ENCODE measurements at regions not wholly inside any gene's neighbourhood (a gene's known extent, or its start where the extent isn't known, plus 50 kb on each side); places are given as distances from the start of the nearest gene placed in this dataset.
A peak's percentile ranks its signal among the peaks of the same experiment; 100 is the strongest.

- Histone ChIP-seq H3K27ac (ENCODE audit: low read depth in 2 of 2, low read length in 1 of 2) (no peak overlapping the region), H3K36me3 (ENCODE audit: control insufficient read depth in 2 of 2, insufficient read depth in 2 of 2, low read length in 1 of 2) (no peaks in the 10 kb centered on the region), H3K4me1 (ENCODE audit: control insufficient read depth in 2 of 2, insufficient read depth in 2 of 2, low read length in 1 of 2) (no peaks in the 10 kb centered on the region), H3K9me3 (ENCODE audit: control insufficient read depth in 2 of 2, insufficient read depth in 1 of 2, low read depth in 1 of 2, low read length in 1 of 2) (peaks cover 3 to 5% of the 10 kb centered on the region in 2 donors), H3K4me3 (ENCODE audit: low read depth in 1 of 2, low read length in 2 of 2) (no peak overlapping the region), H3K27me3 (ENCODE audit: control insufficient read depth in 1 of 2, insufficient read depth in 2 of 2, low read length in 2 of 2) (no peaks in the 10 kb centered on the region)
- WGBS, 2 donors: 29 to 50% methylated on average over 1 of the region's 1 CpG
These were observed 854.0 kb downstream of the LRFN5 start for GRCh38 chr14:42460673-42461072.

- H3K9me3 ChIP-seq (ENCODE audit: control insufficient read depth in 2 of 2, insufficient read depth in 1 of 2, low read depth in 1 of 2, low read length in 1 of 2): peaks cover 3 to 5% of the 10 kb centered on the region in 2 donors
- H3K27me3 ChIP-seq (ENCODE audit: control insufficient read depth in 1 of 2, insufficient read depth in 2 of 2, low read length in 2 of 2): no peaks in the 10 kb centered on the region
- no peaks in the 10 kb centered on the region for H3K36me3 ChIP-seq (ENCODE audit: control insufficient read depth in 2 of 2, insufficient read depth in 2 of 2, low read length in 1 of 2)
- H3K27ac ChIP-seq (ENCODE audit: low read depth in 2 of 2, low read length in 1 of 2): no peak overlapping the region
- no peak overlapping the region for H3K4me3 ChIP-seq (ENCODE audit: low read depth in 1 of 2, low read length in 2 of 2)
- WGBS, 2 donors: 84 to 85% methylated on average over 3 of the region's 3 CpGs
- H3K4me1 ChIP-seq (ENCODE audit: control insufficient read depth in 2 of 2, insufficient read depth in 2 of 2, low read length in 1 of 2): no peaks in the 10 kb centered on the region
These were observed 852.6 kb downstream of the LRFN5 start for GRCh38 chr14:42459171-42459685.

- H3K9me3 ChIP-seq (ENCODE audit: control insufficient read depth in 2 of 2, insufficient read depth in 1 of 2, low read depth in 1 of 2, low read length in 1 of 2): no peaks in the 10 kb centered on the region
- no peaks in the 10 kb centered on the region for H3K36me3 ChIP-seq (ENCODE audit: control insufficient read depth in 2 of 2, insufficient read depth in 2 of 2, low read length in 1 of 2)
- WGBS, 2 donors: 68 to 69% methylated on average over 2 of the region's 2 CpGs
These were observed 834.9 kb downstream of the LRFN5 start for GRCh38 chr14:42441615-42442014.

GRCh38 chr14:42437809-42438208 lies 831.1 kb downstream of the LRFN5 start:
- WGBS, 2 donors: 73 to 77% methylated on average over 5 of the region's 5 CpGs

More at GRCh38 chr14:42441615-42442014, 834.9 kb downstream of the LRFN5 start:
- Histone ChIP-seq H3K4me1 (ENCODE audit: control insufficient read depth in 2 of 2, insufficient read depth in 2 of 2, low read length in 1 of 2) (no peaks in the 10 kb centered on the region), H3K27me3 (ENCODE audit: control insufficient read depth in 1 of 2, insufficient read depth in 2 of 2, low read length in 2 of 2) (no peaks in the 10 kb centered on the region), H3K27ac (ENCODE audit: low read depth in 2 of 2, low read length in 1 of 2) (no peak overlapping the region), H3K4me3 (ENCODE audit: low read depth in 1 of 2, low read length in 2 of 2) (no peak overlapping the region)

GRCh38 chr14:42429401-42429800 lies 822.7 kb downstream of the LRFN5 start:
- 31 to 33% methylated on average over 2 of the region's 2 CpGs for WGBS, 2 donors
- Histone ChIP-seq H3K27me3 (ENCODE audit: control insufficient read depth in 1 of 2, insufficient read depth in 2 of 2, low read length in 2 of 2) (no peaks in the 10 kb centered on the region), H3K36me3 (ENCODE audit: control insufficient read depth in 2 of 2, insufficient read depth in 2 of 2, low read length in 1 of 2) (no peaks in the 10 kb centered on the region), H3K4me1 (ENCODE audit: control insufficient read depth in 2 of 2, insufficient read depth in 2 of 2, low read length in 1 of 2) (no peaks in the 10 kb centered on the region), H3K9me3 (ENCODE audit: control insufficient read depth in 2 of 2, insufficient read depth in 1 of 2, low read depth in 1 of 2, low read length in 1 of 2) (no peaks in the 10 kb centered on the region), H3K27ac (ENCODE audit: low read depth in 2 of 2, low read length in 1 of 2) (peak overlapping the region in 1 of 2 donors; percentile 71), H3K4me3 (ENCODE audit: low read depth in 1 of 2, low read length in 2 of 2) (no peak overlapping the region)

More at GRCh38 chr14:42437809-42438208, 831.1 kb downstream of the LRFN5 start:
- Histone ChIP-seq H3K4me1 (ENCODE audit: control insufficient read depth in 2 of 2, insufficient read depth in 2 of 2, low read length in 1 of 2) (no peaks in the 10 kb centered on the region), H3K27me3 (ENCODE audit: control insufficient read depth in 1 of 2, insufficient read depth in 2 of 2, low read length in 2 of 2) (no peaks in the 10 kb centered on the region), H3K27ac (ENCODE audit: low read depth in 2 of 2, low read length in 1 of 2) (no peak overlapping the region), H3K36me3 (ENCODE audit: control insufficient read depth in 2 of 2, insufficient read depth in 2 of 2, low read length in 1 of 2) (no peaks in the 10 kb centered on the region), H3K9me3 (ENCODE audit: control insufficient read depth in 2 of 2, insufficient read depth in 1 of 2, low read depth in 1 of 2, low read length in 1 of 2) (no peaks in the 10 kb centered on the region), H3K4me3 (ENCODE audit: low read depth in 1 of 2, low read length in 2 of 2) (no peak overlapping the region)

- H3K27me3 ChIP-seq (ENCODE audit: control insufficient read depth in 1 of 2, insufficient read depth in 2 of 2, low read length in 2 of 2): no peaks in the 10 kb centered on the region
- no peaks in the 10 kb centered on the region for H3K36me3 ChIP-seq (ENCODE audit: control insufficient read depth in 2 of 2, insufficient read depth in 2 of 2, low read length in 1 of 2)
- no peaks in the 10 kb centered on the region for H3K4me1 ChIP-seq (ENCODE audit: control insufficient read depth in 2 of 2, insufficient read depth in 2 of 2, low read length in 1 of 2)
- peak overlapping the region in 1 of 2 donors; percentile 41 for H3K27ac ChIP-seq (ENCODE audit: low read depth in 2 of 2, low read length in 1 of 2)
- H3K4me3 ChIP-seq (ENCODE audit: low read depth in 1 of 2, low read length in 2 of 2): no peak overlapping the region
- H3K9me3 ChIP-seq (ENCODE audit: control insufficient read depth in 2 of 2, insufficient read depth in 1 of 2, low read depth in 1 of 2, low read length in 1 of 2): no peaks in the 10 kb centered on the region
- 10 to 14% methylated on average over 1 of the region's 1 CpG for WGBS, 2 donors
These were observed 822.3 kb downstream of the LRFN5 start for GRCh38 chr14:42428996-42429395.

GRCh38 chr14:42424501-42424900 lies 817.8 kb downstream of the LRFN5 start:
- Histone ChIP-seq H3K27ac (ENCODE audit: low read depth in 2 of 2, low read length in 1 of 2) (no peak overlapping the region), H3K27me3 (ENCODE audit: control insufficient read depth in 1 of 2, insufficient read depth in 2 of 2, low read length in 2 of 2) (no peaks in the 10 kb centered on the region), H3K4me1 (ENCODE audit: control insufficient read depth in 2 of 2, insufficient read depth in 2 of 2, low read length in 1 of 2) (no peaks in the 10 kb centered on the region), H3K36me3 (ENCODE audit: control insufficient read depth in 2 of 2, insufficient read depth in 2 of 2, low read length in 1 of 2) (no peaks in the 10 kb centered on the region), H3K4me3 (ENCODE audit: low read depth in 1 of 2, low read length in 2 of 2) (no peak overlapping the region), H3K9me3 (ENCODE audit: control insufficient read depth in 2 of 2, insufficient read depth in 1 of 2, low read depth in 1 of 2, low read length in 1 of 2) (no peaks in the 10 kb centered on the region)

- no peak overlapping the region for H3K27ac ChIP-seq (ENCODE audit: low read depth in 2 of 2, low read length in 1 of 2)
- H3K4me1 ChIP-seq (ENCODE audit: control insufficient read depth in 2 of 2, insufficient read depth in 2 of 2, low read length in 1 of 2): no peaks in the 10 kb centered on the region
- no peaks in the 10 kb centered on the region for H3K9me3 ChIP-seq (ENCODE audit: control insufficient read depth in 2 of 2, insufficient read depth in 1 of 2, low read depth in 1 of 2, low read length in 1 of 2)
- WGBS, 2 donors: 61 to 83% methylated on average over 4 of the region's 4 CpGs
- H3K4me3 ChIP-seq (ENCODE audit: low read depth in 1 of 2, low read length in 2 of 2): no peak overlapping the region
- no peaks in the 10 kb centered on the region for H3K27me3 ChIP-seq (ENCODE audit: control insufficient read depth in 1 of 2, insufficient read depth in 2 of 2, low read length in 2 of 2)
- H3K36me3 ChIP-seq (ENCODE audit: control insufficient read depth in 2 of 2, insufficient read depth in 2 of 2, low read length in 1 of 2): no peaks in the 10 kb centered on the region
These were observed 814.9 kb downstream of the LRFN5 start for GRCh38 chr14:42421377-42422078.

- no peaks in the 10 kb centered on the region for H3K27me3 ChIP-seq (ENCODE audit: control insufficient read depth in 1 of 2, insufficient read depth in 2 of 2, low read length in 2 of 2)
- no peaks in the 10 kb centered on the region for H3K36me3 ChIP-seq (ENCODE audit: control insufficient read depth in 2 of 2, insufficient read depth in 2 of 2, low read length in 1 of 2)
- no peak overlapping the region for H3K4me3 ChIP-seq (ENCODE audit: low read depth in 1 of 2, low read length in 2 of 2)
- no peak overlapping the region for H3K27ac ChIP-seq (ENCODE audit: low read depth in 2 of 2, low read length in 1 of 2)
- H3K9me3 ChIP-seq (ENCODE audit: control insufficient read depth in 2 of 2, insufficient read depth in 1 of 2, low read depth in 1 of 2, low read length in 1 of 2): no peaks in the 10 kb centered on the region
- 54 to 79% methylated on average over 1 of the region's 1 CpG for WGBS, 2 donors
- H3K4me1 ChIP-seq (ENCODE audit: control insufficient read depth in 2 of 2, insufficient read depth in 2 of 2, low read length in 1 of 2): no peaks in the 10 kb centered on the region
These were observed 813.4 kb downstream of the LRFN5 start for GRCh38 chr14:42420071-42420470.

GRCh38 chr14:42407153-42407552 lies 800.5 kb downstream of the LRFN5 start:
- H3K4me1 ChIP-seq (ENCODE audit: control insufficient read depth in 2 of 2, insufficient read depth in 2 of 2, low read length in 1 of 2): no peaks in the 10 kb centered on the region
- H3K36me3 ChIP-seq (ENCODE audit: control insufficient read depth in 2 of 2, insufficient read depth in 2 of 2, low read length in 1 of 2): no peaks in the 10 kb centered on the region
- H3K27ac ChIP-seq (ENCODE audit: low read depth in 2 of 2, low read length in 1 of 2): no peak overlapping the region
- 79 to 80% methylated on average over 1 of the region's 1 CpG for WGBS, 2 donors
- no peaks in the 10 kb centered on the region for H3K27me3 ChIP-seq (ENCODE audit: control insufficient read depth in 1 of 2, insufficient read depth in 2 of 2, low read length in 2 of 2)
- H3K4me3 ChIP-seq (ENCODE audit: low read depth in 1 of 2, low read length in 2 of 2): no peak overlapping the region
- H3K9me3 ChIP-seq (ENCODE audit: control insufficient read depth in 2 of 2, insufficient read depth in 1 of 2, low read depth in 1 of 2, low read length in 1 of 2): peaks cover 0 to 3% of the 10 kb centered on the region in 2 donors

All from esophagus (tissue), 2 donors.